A673 (cell line): ENCODE measurements at regions not wholly inside any gene's neighbourhood (a gene's known extent, or its start where the extent isn't known, plus 50 kb on each side); places are given as distances from the start of the nearest gene placed in this dataset.

Experiments
- BruUV-seq: library from RNA; stranded (reverse); fragments of 400-500 nt; replicated peaks from 2 replicates; lab custom pipeline; 2021; lab: Mats Ljungman, UMichigan
- CTCF ChIA-PET: fragments of 300-600 bp; sonication (Branson Sonifier 250); formaldehyde crosslinking; loops from one replicate; lab custom pipeline; 2022; ENCODE audit warnings: antibody characterized with exemption; lab: Charles Lee
- POLR2A ChIA-PET: fragments of 300-600 bp; sonication (Branson Sonifier 250); formaldehyde crosslinking; loops from one replicate; lab custom pipeline; 2022; ENCODE audit warnings: antibody characterized with exemption; ENCODE audit not compliant: low non-redundant PET; lab: Charles Lee
- DNase-seq: peaks from one replicate; pipeline ENCODE4 v3.0.0-alpha.2; 2015; ENCODE audit warnings: low spot score
- H3K27ac ChIP-seq: fragments of 200-600 bp; sonication (generic); 2 replicates; pipeline ENCODE4 v1.5.1; 2016; ENCODE audit warnings: mixed run types, low read depth, mild to moderate bottlenecking, mixed read lengths, antibody characterized with exemption, low read length; ENCODE audit not compliant: poor library complexity, severe bottlenecking
- H3K27me3 ChIP-seq: fragments of 200-600 bp; sonication (generic); replicated peaks from 2 replicates; pipeline ENCODE4 v1.6.1; 2017; ENCODE audit warnings: mixed run types, low read depth, mild to moderate bottlenecking, mixed read lengths, antibody characterized with exemption, low read length; ENCODE audit not compliant: insufficient read depth, poor library complexity
- H3K36me3 ChIP-seq: fragments of 200-600 bp; sonication (generic); 2 replicates; pipeline ENCODE4 v1.6.1; 2016; ENCODE audit warnings: mixed run types, mild to moderate bottlenecking, mixed read lengths, antibody characterized with exemption, low read length; ENCODE audit not compliant: insufficient read depth, poor library complexity, severe bottlenecking
- H3K4me1 ChIP-seq: fragments of 200-600 bp; sonication (generic); 2 replicates; pipeline ENCODE4 v1.6.1; 2017; ENCODE audit warnings: mixed run types, mild to moderate bottlenecking, mixed read lengths, antibody characterized with exemption, low read length; ENCODE audit not compliant: insufficient read depth, poor library complexity, severe bottlenecking
- H3K4me3 ChIP-seq: fragments of 200-600 bp; sonication (generic); 2 replicates; pipeline ENCODE4 v1.5.1; 2016; ENCODE audit warnings: low read depth, mixed run types, mild to moderate bottlenecking, mixed read lengths, low read length; ENCODE audit not compliant: poor library complexity, severe bottlenecking
- H3K9me3 ChIP-seq: fragments of 200-600 bp; sonication (generic); 2 replicates; pipeline ENCODE4 v1.6.1; 2016; ENCODE audit warnings: mixed run types, low read depth, mild to moderate bottlenecking, mixed read lengths, antibody characterized with exemption, low read length; ENCODE audit not compliant: poor library complexity, severe bottlenecking
- CTCF ChIP-seq: fragments of 300-800, 200-600 bp; sonication (generic); conservative IDR thresholded peaks from 2 replicates; pipeline ENCODE4 v1.5.1; 2017; ENCODE audit warnings: low read depth, mild to moderate bottlenecking, antibody characterized with exemption, low read length, moderate library complexity, mixed read lengths
- EZH2 ChIP-seq: fragments of 200-600 bp; sonication (generic); IDR thresholded peaks from 2 replicates; pipeline ENCODE4 v1.6.1; 2017; ENCODE audit warnings: borderline replicate concordance, low read depth, mild to moderate bottlenecking, mixed read lengths, antibody characterized with exemption, low read length; ENCODE audit not compliant: poor library complexity, severe bottlenecking
- intact Hi-C: fragments of 100-400 bp; cut with micrococcal nuclease; formaldehyde crosslinking; loops from one replicate; pipeline ENCODE4 v1.10.0; 2022; ENCODE audit not compliant: unreplicated experiment

- CTCF ChIA-PET, result no interaction called here
- POLR2A ChIA-PET, result no interaction called here
- BruUV-seq, result no TSS peak
- Histone ChIP-seq H3K4me3 (no peak overlapping the region), H3K9me3 (no peaks in the 10 kb centered on the region), H3K4me1 (no peaks in the 10 kb centered on the region), H3K27ac (no peak overlapping the region), H3K27me3 (no peaks in the 10 kb centered on the region), H3K36me3 (no peaks in the 10 kb centered on the region)
- DNase-seq, result no peak
- intact Hi-C loops, result no loop called here
- TF ChIP-seq CTCF, result no peak
- TF ChIP-seq EZH2, result no peak
Observed at GRCh38 chr5:92841604-92842155, 739.3 kb downstream of the NR2F1-AS1 start.

- TF ChIP-seq CTCF, result no peak
- TF ChIP-seq EZH2, result no peak
- intact Hi-C loops, result no loop called here
- no peaks in the 10 kb centered on the region for H3K4me1 ChIP-seq
- H3K36me3 ChIP-seq, result no peaks in the 10 kb centered on the region
- no peaks in the 10 kb centered on the region for H3K9me3 ChIP-seq
- no peak overlapping the region for H3K4me3 ChIP-seq
- ChIA-PET CTCF (no interaction called here), POLR2A (no interaction called here)
- H3K27me3 ChIP-seq, result no peaks in the 10 kb centered on the region
- no TSS peak for BruUV-seq
- no peak for DNase-seq
- no peak overlapping the region for H3K27ac ChIP-seq
Observed at GRCh38 chr5:92838253-92838652, 742.8 kb downstream of the NR2F1-AS1 start.

GRCh38 chr5:92836855-92837755 is 743.9 kb downstream of the NR2F1-AS1 start:
- ChIA-PET POLR2A (no interaction called here), CTCF (no interaction called here)
- H3K27me3 ChIP-seq, result no peaks in the 10 kb centered on the region
- no peak overlapping the region for H3K4me3 ChIP-seq
- no peaks in the 10 kb centered on the region for H3K9me3 ChIP-seq
- no TSS peak for BruUV-seq
- DNase-seq, result no peak
- TF ChIP-seq CTCF (no peak), EZH2 (no peak)
- H3K4me1 ChIP-seq, result no peaks in the 10 kb centered on the region
- no peak overlapping the region for H3K27ac ChIP-seq
- H3K36me3 ChIP-seq, result no peaks in the 10 kb centered on the region
- intact Hi-C loops, result no loop called here
